ENCODE measurements at regions not wholly inside any gene's neighbourhood (a gene's known extent, or its start where the extent isn't known, plus 50 kb on each side); places are given as distances from the start of the nearest gene placed in this dataset.

GRCh38 chr12:30135776-30136175, 352.0 kb upstream of the TMTC1 start:
- no peak for TF ChIP-seq EZH2phosphoT487 (IDR thresholded peaks at IDR 0.05; ENCODE audit: insufficient read depth, low read depth)
- TF ChIP-seq EZH2 (IDR thresholded peaks at IDR 0.05; ENCODE audit: insufficient read depth, poor library complexity, severe bottlenecking): no peak
